RPMI7951 (cell line): ENCODE measurements at regions not wholly inside any gene's neighbourhood (a gene's known extent, or its start where the extent isn't known, plus 50 kb on each side); places are given as distances from the start of the nearest gene placed in this dataset.

Experiments used
- DNase-seq: peaks from one replicate; pipeline ENCODE4 v3.0.0-alpha.2; 2012; ENCODE audit warnings: low read depth

GRCh38 chrX:141759238-141759637, 60.7 kb upstream of the SPANXD start:
- DNase-seq, result no peak

GRCh38 chrX:141760761-141761160, 62.2 kb upstream of the SPANXD start:
- peak; percentile 47 for DNase-seq

GRCh38 chrX:141787655-141788054, 50.5 kb upstream of the MAGEC3 start:
- DNase-seq, result no peak
